WTC11 (cell line): ENCODE measurements at regions not wholly inside any gene's neighbourhood (a gene's known extent, or its start where the extent isn't known, plus 50 kb on each side); places are given as distances from the start of the nearest gene placed in this dataset.

Experiments
- ATAC-seq: fragments of 200-7000 bp; cut with Tn5 transposase; 2 replicates; pipeline ENCODE4 v1.10.0; 2021; ENCODE audit warnings: mild to moderate bottlenecking, moderate library complexity
- CTCF ChIA-PET: fragments of 300-600 bp; sonication (Branson Sonifier 250); formaldehyde crosslinking; loops from one replicate; lab custom pipeline; 2021; ENCODE audit warnings: antibody characterized with exemption; lab: Charles Lee
- POLR2A ChIA-PET: fragments of 350-600 bp; sonication (Branson Sonifier 250); formaldehyde crosslinking; loops from one replicate; lab custom pipeline; 2021; ENCODE audit warnings: antibody characterized with exemption; lab: Charles Lee
- DNase-seq: peaks from one replicate; pipeline ENCODE4 v3.0.0; 2021; ENCODE audit warnings: low spot score
- H3K27ac Mint-ChIP-seq: 2 replicates; pipeline ENCODE4 v1.8.0; 2021; ENCODE audit warnings: mixed read lengths
- H3K27me3 Mint-ChIP-seq: 2 replicates; pipeline ENCODE4 v1.8.0; 2021; ENCODE audit warnings: low read depth, mild to moderate bottlenecking, moderate library complexity, mixed read lengths
- H3K36me3 Mint-ChIP-seq: 2 replicates; pipeline ENCODE4 v1.8.0; 2021; ENCODE audit warnings: mixed read lengths
- H3K4me1 Mint-ChIP-seq: 2 replicates; pipeline ENCODE4 v1.8.0; 2022; ENCODE audit warnings: mixed read lengths
- H3K4me3 Mint-ChIP-seq: 2 replicates; pipeline ENCODE4 v1.8.0; 2021; ENCODE audit warnings: mild to moderate bottlenecking, moderate library complexity, mixed read lengths
- H3K9me3 Mint-ChIP-seq: 2 replicates; pipeline ENCODE4 v1.8.0; 2021; ENCODE audit warnings: mixed read lengths
- CBFB ChIP-seq: sonication (generic); formaldehyde crosslinking; IDR thresholded peaks from 2 replicates; pipeline ENCODE4 v1.8.1; 2022; ENCODE audit warnings: mild to moderate bottlenecking, low read depth, missing genetic modification reagents
- E2F4 ChIP-seq: sonication (generic); formaldehyde crosslinking; IDR thresholded peaks from 2 replicates; pipeline ENCODE4 v1.8.1; 2022; ENCODE audit warnings: low read depth, mild to moderate bottlenecking, moderate library complexity, missing genetic modification reagents, borderline replicate concordance
- GRHL2 ChIP-seq: fragments of 250-450 bp; sonication (Bioruptor Pico); IDR thresholded peaks from 2 replicates; pipeline ENCODE4 v1.8.0; 2022; ENCODE audit warnings: mild to moderate bottlenecking, moderate library complexity; ENCODE audit not compliant: insufficient replicate concordance, severe bottlenecking
- KAT7 ChIP-seq: sonication (generic); formaldehyde crosslinking; IDR thresholded peaks from 2 replicates; pipeline ENCODE4 v1.8.1; 2023; ENCODE audit warnings: missing genetic modification reagents, mild to moderate bottlenecking, borderline replicate concordance
- NR1H2 ChIP-seq: sonication (generic); formaldehyde crosslinking; IDR thresholded peaks from 2 replicates; pipeline ENCODE4 v1.9.0; 2021; ENCODE audit warnings: mild to moderate bottlenecking, moderate library complexity, missing genetic modification reagents
- NR3C1 ChIP-seq: sonication (generic); formaldehyde crosslinking; conservative IDR thresholded peaks from 2 replicates; pipeline ENCODE4 v1.8.1; 2023; ENCODE audit warnings: low read depth, mild to moderate bottlenecking, missing genetic modification reagents
- SMAD4 ChIP-seq: sonication (generic); formaldehyde crosslinking; IDR thresholded peaks from 2 replicates; pipeline ENCODE4 v1.8.0; 2022; ENCODE audit warnings: mild to moderate bottlenecking, missing genetic modification reagents
- SP1 ChIP-seq: sonication (generic); formaldehyde crosslinking; conservative IDR thresholded peaks from 2 replicates; pipeline ENCODE4 v1.8.1; 2022; ENCODE audit warnings: missing genetic modification reagents
- TCF7 ChIP-seq: sonication (generic); formaldehyde crosslinking; IDR thresholded peaks from 2 replicates; pipeline ENCODE4 v1.8.0; 2022; ENCODE audit warnings: mild to moderate bottlenecking, low read depth, missing genetic modification reagents, moderate library complexity
- TEAD4 ChIP-seq: sonication (generic); formaldehyde crosslinking; IDR thresholded peaks from 2 replicates; pipeline ENCODE4 v1.8.0; 2022; ENCODE audit warnings: mild to moderate bottlenecking, missing genetic modification reagents
- ZBTB21 ChIP-seq: sonication (generic); formaldehyde crosslinking; IDR thresholded peaks from 2 replicates; pipeline ENCODE4 v1.8.1; 2023; ENCODE audit warnings: mild to moderate bottlenecking, missing genetic modification reagents, borderline replicate concordance
- ZBTB43 ChIP-seq: sonication (generic); formaldehyde crosslinking; IDR thresholded peaks from 2 replicates; pipeline ENCODE4 v1.8.1; 2023; ENCODE audit warnings: mild to moderate bottlenecking, missing genetic modification reagents
- ZNF317 ChIP-seq: sonication (generic); formaldehyde crosslinking; IDR thresholded peaks from 2 replicates; pipeline ENCODE4 v1.8.1; 2023; ENCODE audit warnings: low read depth, mild to moderate bottlenecking, moderate library complexity, missing genetic modification reagents, borderline replicate concordance
- ZNF396 ChIP-seq: fragments of 250-450 bp; sonication (Bioruptor Pico); IDR thresholded peaks from 2 replicates; pipeline ENCODE4 v1.8.0; 2021; ENCODE audit warnings: mild to moderate bottlenecking, moderate library complexity, borderline replicate concordance
- TF ChIP-seq, protein P1 (sequence below): sonication (generic); formaldehyde crosslinking; IDR thresholded peaks from 2 replicates; pipeline ENCODE4 v1.8.1; 2023; ENCODE audit warnings: mild to moderate bottlenecking, missing genetic modification reagents, moderate library complexity
- TF ChIP-seq, protein P2 (sequence below): sonication (generic); formaldehyde crosslinking; IDR thresholded peaks from 2 replicates; pipeline ENCODE4 v1.8.0; 2022; ENCODE audit warnings: mild to moderate bottlenecking, missing genetic modification reagents

GRCh38 chr10:110358869-110359629 lies 54.3 kb upstream of the SMNDC1 start:
- no peak for TF ChIP-seq TEAD4 (CRISPR knock-in tag)
- TF ChIP-seq, protein P1, sequence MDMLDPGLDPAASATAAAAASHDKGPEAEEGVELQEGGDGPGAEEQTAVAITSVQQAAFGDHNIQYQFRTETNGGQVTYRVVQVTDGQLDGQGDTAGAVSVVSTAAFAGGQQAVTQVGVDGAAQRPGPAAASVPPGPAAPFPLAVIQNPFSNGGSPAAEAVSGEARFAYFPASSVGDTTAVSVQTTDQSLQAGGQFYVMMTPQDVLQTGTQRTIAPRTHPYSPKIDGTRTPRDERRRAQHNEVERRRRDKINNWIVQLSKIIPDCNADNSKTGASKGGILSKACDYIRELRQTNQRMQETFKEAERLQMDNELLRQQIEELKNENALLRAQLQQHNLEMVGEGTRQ (CRISPR knock-in tag) = 0 out of 2 replicates have a peak, but pooled peaks have one; percentile 4
- TF ChIP-seq, all 79 proteins: peak for 1
- H3K4me3 Mint-ChIP-seq = no peak overlapping the region
- H3K36me3 Mint-ChIP-seq = no peaks in the 10 kb centered on the region
- H3K27me3 Mint-ChIP-seq = no peaks in the 10 kb centered on the region; the same call in 1 of the 2 replicates
- peak overlapping the region; percentile 2; the same call in 1 of the 2 replicates for H3K27ac Mint-ChIP-seq
- ChIA-PET POLR2A (interaction anchor here (0.6 kb wide), 1 partner anchor 226 kb away, joined by 3 read pairs; no protein-coding TSS in a partner anchor), CTCF (no interaction called here)
- no peaks in the 10 kb centered on the region for H3K9me3 Mint-ChIP-seq
- H3K4me1 Mint-ChIP-seq = peaks cover 54% of the 10 kb centered on the region
- peak; percentile 56 for ATAC-seq
- DNase-seq = peak; percentile 29

GRCh38 chr10:110360857-110361474 lies 56.2 kb upstream of the SMNDC1 start:
- H3K36me3 Mint-ChIP-seq = no peaks in the 10 kb centered on the region
- ATAC-seq = no peak
- TF ChIP-seq ZBTB43 = no peak
- no peak for TF ChIP-seq NR1H2
- no peak for TF ChIP-seq CBFB (CRISPR knock-in tag)
- no peak for TF ChIP-seq ZNF396 (CRISPR knock-in tag)
- TF ChIP-seq GRHL2 (CRISPR knock-in tag) = no peak
- TF ChIP-seq SMAD4 (CRISPR knock-in tag) = no peak
- TF ChIP-seq ZBTB21 (CRISPR knock-in tag) = no peak
- TF ChIP-seq, protein P2, sequence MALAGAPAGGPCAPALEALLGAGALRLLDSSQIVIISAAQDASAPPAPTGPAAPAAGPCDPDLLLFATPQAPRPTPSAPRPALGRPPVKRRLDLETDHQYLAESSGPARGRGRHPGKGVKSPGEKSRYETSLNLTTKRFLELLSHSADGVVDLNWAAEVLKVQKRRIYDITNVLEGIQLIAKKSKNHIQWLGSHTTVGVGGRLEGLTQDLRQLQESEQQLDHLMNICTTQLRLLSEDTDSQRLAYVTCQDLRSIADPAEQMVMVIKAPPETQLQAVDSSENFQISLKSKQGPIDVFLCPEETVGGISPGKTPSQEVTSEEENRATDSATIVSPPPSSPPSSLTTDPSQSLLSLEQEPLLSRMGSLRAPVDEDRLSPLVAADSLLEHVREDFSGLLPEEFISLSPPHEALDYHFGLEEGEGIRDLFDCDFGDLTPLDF = no peak
- TF ChIP-seq KAT7 (CRISPR knock-in tag) = no peak
- no peak for TF ChIP-seq NR3C1 (CRISPR knock-in tag)
- no peak for TF ChIP-seq E2F4 (CRISPR knock-in tag)
- no peak for TF ChIP-seq ZNF317 (CRISPR knock-in tag)
- no peak for TF ChIP-seq SP1 (CRISPR knock-in tag)
- no peak for TF ChIP-seq TCF7
- TF ChIP-seq, all 79 proteins: peak for 0
- POLR2A ChIA-PET = interaction anchor here (0.6 kb wide), 1 partner anchor 41 kb away, joined by 3 read pairs; no protein-coding TSS in a partner anchor
- H3K4me1 Mint-ChIP-seq = peaks cover 42% of the 10 kb centered on the region
- no peak overlapping the region for H3K4me3 Mint-ChIP-seq
- no peak for DNase-seq
- CTCF ChIA-PET = interaction anchor here (1.4 kb wide), 2 partner anchors 8 to 15 kb away, joined by 4 read pairs; no protein-coding TSS in a partner anchor
- H3K27me3 Mint-ChIP-seq = no peaks in the 10 kb centered on the region; the same call in 1 of the 2 replicates
- H3K9me3 Mint-ChIP-seq = no peaks in the 10 kb centered on the region
- H3K27ac Mint-ChIP-seq = no peak overlapping the region
